ENCODE measurements at regions not wholly inside any gene's neighbourhood (a gene's known extent, or its start where the extent isn't known, plus 50 kb on each side); places are given as distances from the start of the nearest gene placed in this dataset.

DNA sequence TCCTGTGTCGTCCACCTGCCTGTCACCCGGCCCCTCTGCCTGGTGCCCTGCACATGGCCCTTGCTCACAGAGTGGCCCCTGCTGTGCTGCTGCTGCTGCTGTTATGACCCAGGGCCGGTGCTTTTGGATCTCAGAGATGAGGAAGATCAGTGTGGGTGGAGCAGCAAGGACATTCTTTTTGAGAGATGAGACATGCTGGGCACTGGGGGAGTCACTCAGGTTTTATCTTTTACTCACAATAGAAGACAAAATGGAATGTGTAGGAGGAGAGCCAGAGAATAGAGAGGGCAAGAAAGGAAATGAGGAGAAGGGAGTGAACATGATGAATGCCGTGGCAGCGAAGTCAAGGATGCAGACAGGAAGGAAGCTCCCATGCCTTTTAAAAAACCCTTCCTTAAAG is 611.5 kb upstream of the DPP6 start:
- DNase-seq (ENCODE audit: low spot score) = no peak

DNA sequence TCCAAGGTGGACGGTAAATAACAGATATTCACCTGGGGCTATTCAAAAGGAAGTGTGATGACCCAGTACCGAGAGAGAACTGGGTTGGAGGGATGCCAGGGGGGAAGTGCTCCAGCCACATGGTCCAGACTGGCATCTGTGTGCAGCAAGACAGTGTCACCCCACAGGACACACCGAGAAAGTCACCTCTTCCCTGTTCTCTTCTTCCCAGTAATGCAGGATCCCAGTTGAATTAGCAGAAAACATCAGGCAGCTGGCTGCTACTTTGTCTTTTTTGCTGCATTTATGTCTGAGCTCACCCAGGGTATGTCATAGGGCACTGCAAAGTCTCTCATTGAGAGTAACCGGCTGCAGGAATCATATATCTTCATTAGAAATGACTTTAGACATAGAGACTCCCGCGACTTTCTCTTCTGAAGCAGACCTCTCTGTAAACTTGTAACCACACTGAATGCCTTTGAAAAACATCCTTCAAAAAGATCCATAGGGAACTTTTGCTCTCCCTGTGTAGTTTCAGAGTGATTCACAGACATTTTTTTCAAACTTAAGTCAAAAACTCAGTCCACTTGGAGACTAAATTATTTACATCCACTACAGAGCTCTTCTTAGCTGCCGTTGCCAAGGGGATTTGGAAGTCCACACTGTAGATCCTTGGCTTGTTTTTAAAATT is 609.0 kb upstream of the DPP6 start:
- DNase-seq (ENCODE audit: low spot score) = no peak

DNA sequence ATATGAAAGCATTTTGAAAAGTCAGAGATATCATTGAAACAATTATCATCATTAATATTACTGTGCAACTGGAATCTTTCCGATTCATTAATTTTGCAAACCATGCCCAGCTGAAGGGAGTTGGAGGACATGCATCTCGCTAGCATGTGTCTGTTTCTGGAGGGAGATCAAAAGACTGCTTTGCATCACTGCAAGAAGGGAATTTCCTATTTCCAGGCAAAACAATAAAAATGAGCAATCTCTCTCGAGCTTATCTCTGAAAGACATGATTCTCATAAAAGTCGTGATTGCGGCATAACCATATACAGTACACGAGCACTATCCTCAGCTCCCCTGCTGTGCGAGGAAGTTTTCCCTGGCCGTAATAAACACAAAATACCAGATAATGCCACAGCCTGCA is 607.6 kb upstream of the DPP6 start:
- DNase-seq (ENCODE audit: low spot score) = no peak

GRCh38 chr7:153445641-153446040 is 606.6 kb upstream of the DPP6 start:
- no peak for DNase-seq (ENCODE audit: low spot score)

- no peak for DNase-seq (ENCODE audit: low spot score)
Observed at GRCh38 chr7:153446490-153446889, 605.7 kb upstream of the DPP6 start.

- no peak for DNase-seq (ENCODE audit: low spot score)
Observed at GRCh38 chr7:153447011-153447410, 605.2 kb upstream of the DPP6 start.

DNA sequence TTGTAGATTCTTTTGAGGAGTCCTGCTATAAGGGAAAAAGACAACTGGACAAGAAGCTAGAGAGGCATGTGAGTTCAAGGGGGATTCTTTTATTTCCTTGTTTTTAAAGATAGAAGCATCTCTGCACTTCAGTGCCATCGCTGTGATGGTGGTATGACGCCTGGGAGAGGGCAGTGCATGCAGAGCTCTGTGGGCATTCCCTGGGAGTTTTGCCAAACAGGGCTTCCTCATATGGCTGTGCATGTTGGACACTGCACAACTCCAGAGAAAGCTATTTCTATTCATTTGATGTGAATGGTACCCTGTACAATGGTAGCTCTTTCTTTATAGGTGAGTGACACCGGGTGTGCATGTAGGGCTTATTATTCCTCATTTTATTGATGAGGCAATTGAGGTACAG is 599.5 kb upstream of the DPP6 start:
- no peak for DNase-seq (ENCODE audit: low spot score)

- DNase-seq (ENCODE audit: low spot score) = no peak
Observed at GRCh38 chr7:153454306-153454705, 597.9 kb upstream of the DPP6 start.

GRCh38 chr7:153457746-153458145 is 594.5 kb upstream of the DPP6 start:
- no peak for DNase-seq (ENCODE audit: low spot score)

DNA sequence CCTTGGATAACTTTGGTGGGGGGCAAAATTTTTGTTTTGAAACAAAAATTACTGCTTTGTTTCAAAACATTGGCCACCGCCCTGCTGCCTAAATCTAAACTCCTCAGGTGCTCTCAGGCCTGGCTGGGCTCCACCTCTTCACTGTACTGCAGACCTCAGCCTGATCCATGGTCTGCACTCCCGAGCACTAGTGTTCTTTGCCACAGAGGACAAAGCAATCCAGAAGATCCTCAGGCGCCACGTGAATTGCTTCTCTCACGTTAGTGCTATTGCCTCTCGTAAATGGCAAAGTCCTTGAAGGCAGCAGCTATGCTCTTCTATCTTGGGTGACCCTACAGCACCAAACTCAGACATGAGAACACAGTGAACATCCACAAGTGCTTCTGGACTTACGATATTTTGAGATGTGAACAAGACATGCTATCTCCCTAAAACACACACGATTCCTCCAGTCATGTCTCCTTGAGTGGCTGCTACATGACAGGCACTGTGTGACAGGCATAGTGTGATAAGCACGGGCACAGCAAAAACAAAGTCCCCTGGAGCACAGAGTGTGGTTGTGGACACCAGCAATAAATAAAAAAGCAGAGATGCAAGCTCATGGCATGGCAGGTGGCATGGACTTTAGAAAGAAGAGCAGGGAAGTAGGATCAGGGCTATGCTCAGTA is 582.1 kb upstream of the DPP6 start:
- DNase-seq (ENCODE audit: low spot score) = no peak

- DNase-seq (ENCODE audit: low spot score) = no peak
Observed at GRCh38 chr7:153472516-153472915, 579.7 kb upstream of the DPP6 start.

DNA sequence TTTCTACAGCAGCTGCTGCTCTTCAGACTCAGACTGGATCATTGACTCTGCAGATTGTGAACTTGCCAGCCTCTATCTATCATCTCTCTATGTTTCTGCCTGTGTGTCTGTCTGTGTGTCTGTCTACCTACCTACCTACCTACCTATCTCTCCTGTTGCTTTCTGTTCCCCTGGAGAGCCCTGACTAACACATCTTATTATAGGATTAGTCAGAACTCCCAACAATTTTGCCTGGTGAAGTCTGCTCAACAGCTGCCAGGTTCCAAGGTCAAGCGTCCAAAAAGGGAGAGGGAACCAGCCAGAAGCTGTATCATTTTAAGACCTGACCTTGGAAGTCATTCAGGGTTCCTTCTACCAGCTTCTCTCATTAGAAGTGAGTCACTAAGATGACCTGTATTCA is 579.0 kb upstream of the DPP6 start:
- no peak for DNase-seq (ENCODE audit: low spot score)

- no peak for DNase-seq (ENCODE audit: low spot score)
Observed at GRCh38 chr7:153475239-153475638, 577.0 kb upstream of the DPP6 start.

GRCh38 chr7:153476166-153476565 is 576.0 kb upstream of the DPP6 start:
- DNase-seq (ENCODE audit: low spot score) = no peak

DNA sequence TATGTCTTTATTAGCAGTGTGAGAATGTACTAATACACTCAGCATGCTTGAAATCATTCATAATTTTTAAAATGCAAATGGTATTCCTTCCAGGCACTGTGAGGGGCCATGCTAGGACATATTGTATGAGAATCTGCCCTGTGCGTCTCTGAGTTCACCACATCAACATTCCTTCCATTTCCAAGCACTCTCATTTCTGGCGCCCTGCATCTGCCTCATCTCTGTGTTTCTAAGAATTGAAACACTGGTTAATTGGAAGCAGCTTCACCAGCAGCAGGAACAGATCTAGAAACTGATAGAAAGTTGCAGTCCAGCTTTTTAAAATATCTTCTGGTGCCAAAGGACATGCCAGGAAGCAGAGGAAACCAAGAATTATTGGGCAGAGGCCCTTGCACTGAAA is 555.9 kb upstream of the DPP6 start:
- DNase-seq (ENCODE audit: low spot score) = no peak

DNA sequence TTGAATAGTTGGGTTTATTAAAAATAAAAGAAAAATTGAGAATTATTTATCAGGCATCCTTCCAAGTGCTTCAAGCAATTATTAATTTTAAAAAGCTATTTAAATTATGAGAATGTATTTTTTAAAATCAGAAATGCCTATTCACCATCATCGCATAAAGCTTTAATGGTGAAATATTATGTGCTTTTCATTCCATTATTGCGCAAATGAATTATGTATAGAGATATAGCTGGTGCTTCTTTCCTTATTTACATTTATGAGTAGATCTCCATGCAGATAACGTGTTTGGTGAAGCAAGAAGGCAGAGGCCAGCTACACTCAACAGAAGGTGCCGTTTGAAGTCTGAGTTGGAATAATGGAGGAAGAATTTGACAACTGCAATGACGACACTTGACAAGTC is 549.1 kb upstream of the DPP6 start:
- no peak for DNase-seq (ENCODE audit: low spot score)

GRCh38 chr7:153504288-153505075 is 547.7 kb upstream of the DPP6 start:
- DNase-seq (ENCODE audit: low spot score) = no peak

GRCh38 chr7:153507885-153508284 is 544.3 kb upstream of the DPP6 start:
- no peak for DNase-seq (ENCODE audit: low spot score)

GRCh38 chr7:153509768-153510167 is 542.4 kb upstream of the DPP6 start:
- DNase-seq (ENCODE audit: low spot score) = no peak

- no peak for DNase-seq (ENCODE audit: low spot score)
Observed at GRCh38 chr7:153510674-153511073, 541.5 kb upstream of the DPP6 start.

GRCh38 chr7:153514032-153514431 is 538.2 kb upstream of the DPP6 start:
- DNase-seq (ENCODE audit: low spot score) = no peak

GRCh38 chr7:153515359-153515758 is 536.8 kb upstream of the DPP6 start:
- DNase-seq (ENCODE audit: low spot score) = no peak

All from mesenteric fat pad (tissue), 1 donor.